MM.1S (cell line): ENCODE measurements at regions not wholly inside any gene's neighbourhood (a gene's known extent, or its start where the extent isn't known, plus 50 kb on each side); places are given as distances from the start of the nearest gene placed in this dataset.

ENCODE experiments used
- DNase-seq: peaks from one replicate; pipeline ENCODE4 v3.0.0-alpha.2; 2015
- H2AFZ ChIP-seq: fragments of 300-600 bp; sonication (generic); 2 replicates; pipeline ENCODE4 v1.6.0; 2016; ENCODE audit warnings: antibody characterized with exemption, low read length
- H3F3A ChIP-seq: fragments of 300-600 bp; sonication (generic); 2 replicates; pipeline ENCODE4 v1.6.1; 2016; ENCODE audit warnings: mild to moderate bottlenecking, antibody characterized with exemption, low read length, moderate library complexity, mixed read lengths; ENCODE audit not compliant: insufficient read depth
- H3K27ac ChIP-seq: fragments of 300-600 bp; sonication (generic); 2 replicates; pipeline ENCODE4 v1.5.1; 2016; ENCODE audit warnings: mild to moderate bottlenecking, low read length
- H3K27me3 ChIP-seq: fragments of 300-600 bp; sonication (generic); replicated peaks from 2 replicates; pipeline ENCODE4 v1.6.0; 2016; ENCODE audit warnings: low read length; ENCODE audit not compliant: insufficient read depth
- H3K36me3 ChIP-seq: fragments of 300-600 bp; sonication (generic); replicated peaks from 2 replicates; pipeline ENCODE4 v1.6.1; 2016; ENCODE audit warnings: mild to moderate bottlenecking, low read length, mixed read lengths; ENCODE audit not compliant: insufficient read depth
- H3K4me1 ChIP-seq: fragments of 300-600 bp; sonication (generic); 2 replicates; pipeline ENCODE4 v1.6.1; 2016; ENCODE audit warnings: low read length, mixed read lengths
- H3K4me2 ChIP-seq: fragments of 300-600 bp; sonication (generic); 2 replicates; pipeline ENCODE4 v1.6.0; 2016; ENCODE audit warnings: low read depth, low read length
- H3K4me3 ChIP-seq: fragments of 300-600 bp; sonication (generic); 2 replicates; pipeline ENCODE4 v1.5.1; 2016; ENCODE audit warnings: low read length, mixed read lengths
- H3K79me2 ChIP-seq: fragments of 300-600 bp; sonication (generic); 2 replicates; pipeline ENCODE4 v1.6.1; 2016; ENCODE audit warnings: mixed run types, low read length, mixed read lengths
- H3K9ac ChIP-seq: fragments of 300-600 bp; sonication (generic); 2 replicates; pipeline ENCODE4 v1.6.1; 2016; ENCODE audit warnings: low read length, mixed read lengths
- H3K9me2 ChIP-seq: fragments of 300-600 bp; sonication (generic); replicated peaks from 2 replicates; pipeline ENCODE4 v1.6.1; 2016; ENCODE audit warnings: mild to moderate bottlenecking, low read length, mixed read lengths; ENCODE audit not compliant: insufficient read depth
- H3K9me3 ChIP-seq: fragments of 300-600 bp; sonication (generic); replicated peaks from 2 replicates; pipeline ENCODE4 v1.6.1; 2016; ENCODE audit warnings: mild to moderate bottlenecking, low read length, mixed read lengths; ENCODE audit not compliant: insufficient read depth
- H4K20me1 ChIP-seq: fragments of 300-600 bp; sonication (generic); 2 replicates; pipeline ENCODE4 v1.6.1; 2016; ENCODE audit warnings: mild to moderate bottlenecking, low read length, moderate library complexity, mixed read lengths; ENCODE audit not compliant: insufficient read depth
- CTCF ChIP-seq: fragments of 300-600 bp; sonication (generic); IDR thresholded peaks from 2 replicates; pipeline ENCODE4 v1.5.1; 2016; ENCODE audit warnings: antibody characterized with exemption, low read length, mixed read lengths
- EZH2 ChIP-seq: fragments of 300-600 bp; sonication (generic); optimal IDR thresholded peaks from 2 replicates; pipeline ENCODE3; 2017; ENCODE audit warnings: low read depth, mild to moderate bottlenecking, antibody characterized with exemption, low read length, mixed read lengths
- EZH2phosphoT487 ChIP-seq: fragments of 300-600 bp; sonication (generic); IDR thresholded peaks from 2 replicates; pipeline ENCODE4 v1.6.1; 2018; ENCODE audit warnings: antibody characterized with exemption, low read length

GRCh38 chr17:11035681-11036080 is 197.8 kb upstream of the PIRT start:
- Histone ChIP-seq H3K27me3 (no peaks in the 10 kb centered on the region), H3K4me3 (no peak overlapping the region), H3K9me2 (no peaks in the 10 kb centered on the region), H3K4me2 (no peak overlapping the region), H3F3A (no peaks in the 10 kb centered on the region), H3K9me3 (no peaks in the 10 kb centered on the region), H3K4me1 (no peaks in the 10 kb centered on the region), H3K79me2 (no peaks in the 10 kb centered on the region), H2AFZ (no peak overlapping the region), H4K20me1 (no peaks in the 10 kb centered on the region), H3K36me3 (no peaks in the 10 kb centered on the region), H3K27ac (no peak overlapping the region), H3K9ac (no peak overlapping the region)
- no peak for DNase-seq
- TF ChIP-seq EZH2phosphoT487, result no peak
- no peak for TF ChIP-seq CTCF
- no peak for TF ChIP-seq EZH2

GRCh38 chr17:11031787-11032186 is 193.9 kb upstream of the PIRT start:
- Histone ChIP-seq H3F3A (no peaks in the 10 kb centered on the region), H3K27ac (no peak overlapping the region), H3K79me2 (no peaks in the 10 kb centered on the region), H3K27me3 (no peaks in the 10 kb centered on the region), H3K4me2 (no peak overlapping the region), H3K9me3 (no peaks in the 10 kb centered on the region), H3K4me3 (no peak overlapping the region), H4K20me1 (no peaks in the 10 kb centered on the region), H3K9me2 (no peaks in the 10 kb centered on the region), H3K4me1 (no peaks in the 10 kb centered on the region), H3K9ac (no peak overlapping the region), H3K36me3 (no peaks in the 10 kb centered on the region), H2AFZ (no peak overlapping the region)
- no peak for DNase-seq
- no peak for TF ChIP-seq EZH2
- TF ChIP-seq EZH2phosphoT487, result no peak
- TF ChIP-seq CTCF, result peak; percentile 15; the same call in 1 of the 2 replicates

GRCh38 chr17:11029791-11030190 is 191.9 kb upstream of the PIRT start:
- Histone ChIP-seq H3K4me2 (no peak overlapping the region), H3K9me3 (no peaks in the 10 kb centered on the region), H2AFZ (no peak overlapping the region), H3K9me2 (no peaks in the 10 kb centered on the region), H3K79me2 (no peaks in the 10 kb centered on the region), H3K4me3 (no peak overlapping the region), H3K27me3 (no peaks in the 10 kb centered on the region), H3K9ac (no peak overlapping the region), H3F3A (no peaks in the 10 kb centered on the region), H3K27ac (no peak overlapping the region), H3K36me3 (no peaks in the 10 kb centered on the region), H4K20me1 (no peaks in the 10 kb centered on the region), H3K4me1 (no peaks in the 10 kb centered on the region)
- TF ChIP-seq CTCF (no peak), EZH2 (no peak), EZH2phosphoT487 (no peak)
- no peak for DNase-seq
